ENCODE measurements at regions not wholly inside any gene's neighbourhood (a gene's known extent, or its start where the extent isn't known, plus 50 kb on each side); places are given as distances from the start of the nearest gene placed in this dataset.

GRCh38 chr4:144338148-144338547 lies 197.6 kb upstream of the GYPA start:
- TF ChIP-seq, protein P1, sequence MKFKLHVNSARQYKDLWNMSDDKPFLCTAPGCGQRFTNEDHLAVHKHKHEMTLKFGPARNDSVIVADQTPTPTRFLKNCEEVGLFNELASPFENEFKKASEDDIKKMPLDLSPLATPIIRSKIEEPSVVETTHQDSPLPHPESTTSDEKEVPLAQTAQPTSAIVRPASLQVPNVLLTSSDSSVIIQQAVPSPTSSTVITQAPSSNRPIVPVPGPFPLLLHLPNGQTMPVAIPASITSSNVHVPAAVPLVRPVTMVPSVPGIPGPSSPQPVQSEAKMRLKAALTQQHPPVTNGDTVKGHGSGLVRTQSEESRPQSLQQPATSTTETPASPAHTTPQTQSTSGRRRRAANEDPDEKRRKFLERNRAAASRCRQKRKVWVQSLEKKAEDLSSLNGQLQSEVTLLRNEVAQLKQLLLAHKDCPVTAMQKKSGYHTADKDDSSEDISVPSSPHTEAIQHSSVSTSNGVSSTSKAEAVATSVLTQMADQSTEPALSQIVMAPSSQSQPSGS (CRISPR knock-in tag; IDR thresholded peaks at IDR 0.05; ENCODE audit: borderline replicate concordance, low read depth): no peak
- TF ChIP-seq CTCF (IDR thresholded peaks at IDR 0.05): no peak
- TF ChIP-seq, protein P2, sequence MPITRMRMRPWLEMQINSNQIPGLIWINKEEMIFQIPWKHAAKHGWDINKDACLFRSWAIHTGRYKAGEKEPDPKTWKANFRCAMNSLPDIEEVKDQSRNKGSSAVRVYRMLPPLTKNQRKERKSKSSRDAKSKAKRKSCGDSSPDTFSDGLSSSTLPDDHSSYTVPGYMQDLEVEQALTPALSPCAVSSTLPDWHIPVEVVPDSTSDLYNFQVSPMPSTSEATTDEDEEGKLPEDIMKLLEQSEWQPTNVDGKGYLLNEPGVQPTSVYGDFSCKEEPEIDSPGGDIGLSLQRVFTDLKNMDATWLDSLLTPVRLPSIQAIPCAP (CRISPR knock-in tag; IDR thresholded peaks at IDR 0.05): no peak
- TF ChIP-seq, protein P3, sequence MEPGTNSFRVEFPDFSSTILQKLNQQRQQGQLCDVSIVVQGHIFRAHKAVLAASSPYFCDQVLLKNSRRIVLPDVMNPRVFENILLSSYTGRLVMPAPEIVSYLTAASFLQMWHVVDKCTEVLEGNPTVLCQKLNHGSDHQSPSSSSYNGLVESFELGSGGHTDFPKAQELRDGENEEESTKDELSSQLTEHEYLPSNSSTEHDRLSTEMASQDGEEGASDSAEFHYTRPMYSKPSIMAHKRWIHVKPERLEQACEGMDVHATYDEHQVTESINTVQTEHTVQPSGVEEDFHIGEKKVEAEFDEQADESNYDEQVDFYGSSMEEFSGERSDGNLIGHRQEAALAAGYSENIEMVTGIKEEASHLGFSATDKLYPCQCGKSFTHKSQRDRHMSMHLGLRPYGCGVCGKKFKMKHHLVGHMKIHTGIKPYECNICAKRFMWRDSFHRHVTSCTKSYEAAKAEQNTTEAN (CRISPR knock-in tag; IDR thresholded peaks at IDR 0.05): no peak
- TF ChIP-seq ATF1 (CRISPR knock-in tag; IDR thresholded peaks at IDR 0.05): no peak
- TF ChIP-seq, protein P4, sequence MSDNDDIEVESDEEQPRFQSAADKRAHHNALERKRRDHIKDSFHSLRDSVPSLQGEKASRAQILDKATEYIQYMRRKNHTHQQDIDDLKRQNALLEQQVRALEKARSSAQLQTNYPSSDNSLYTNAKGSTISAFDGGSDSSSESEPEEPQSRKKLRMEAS (CRISPR knock-in tag; IDR thresholded peaks at IDR 0.05): no peak
- no peak for TF ChIP-seq JUN (CRISPR knock-in tag; IDR thresholded peaks at IDR 0.05)
- no peak for TF ChIP-seq PREB (CRISPR knock-in tag; IDR thresholded peaks at IDR 0.05; ENCODE audit: borderline replicate concordance)
- TF ChIP-seq SMAD4 (CRISPR knock-in tag; IDR thresholded peaks at IDR 0.05): no peak
- TF ChIP-seq NFE2L1 (CRISPR knock-in tag; IDR thresholded peaks at IDR 0.05): no peak

Data from WTC11 (cell line).